Ovary (tissue), 3 donors: ENCODE measurements at regions not wholly inside any gene's neighbourhood (a gene's known extent, or its start where the extent isn't known, plus 50 kb on each side); places are given as distances from the start of the nearest gene placed in this dataset.

ENCODE experiments used
- CTCF ChIP-seq, 3 donors: fragments of 450-650 bp in 2 of 3; fragments of 200-600 bp in 1 of 3; IDR thresholded peaks; one replicate each; pipeline versions ENCODE4 v1.5.1 to v1.8.0; 2016 to 2022; ENCODE audit warnings: antibody characterized with exemption in 3 of 3, mild to moderate bottlenecking in 1 of 3
- POLR2A ChIP-seq: fragments of 450-650 bp; IDR thresholded peaks from one replicate; pipeline ENCODE4 v1.6.1; 2017; ENCODE audit warnings: antibody characterized with exemption, mild to moderate bottlenecking, moderate library complexity
- donor health status: DM: no; HTN: no; CAD: no.

- TF ChIP-seq CTCF (IDR thresholded peaks at IDR 0.05) (no peak), POLR2A (no peak)
Measured at GRCh38 chr5:158045696-158046095, 186.8 kb upstream of the CLINT1 start.
